HepG2 (cell line): ENCODE measurements at regions not wholly inside any gene's neighbourhood (a gene's known extent, or its start where the extent isn't known, plus 50 kb on each side); places are given as distances from the start of the nearest gene placed in this dataset.

Source experiments
- ARID2 ChIP-seq: sonication (generic); formaldehyde crosslinking; IDR thresholded peaks from 2 replicates; pipeline ENCODE4 v1.8.1; 2022; ENCODE audit warnings: mild to moderate bottlenecking, missing genetic modification reagents, borderline replicate concordance
- ATF7 ChIP-seq, 2 experiments: fragments of 450-650 bp in 1 of 2; sonication (generic) in 1 of 2; formaldehyde crosslinking in 1 of 2; IDR thresholded peaks; 2 replicates each; pipeline versions ENCODE4 v1.4.0 to v1.6.1; 2016 to 2020; ENCODE audit warnings: antibody characterized with exemption in 1 of 2, mild to moderate bottlenecking in 1 of 2, missing genetic modification reagents in 1 of 2
- CENPBD1 ChIP-seq: sonication (generic); formaldehyde crosslinking; IDR thresholded peaks from 2 replicates; pipeline ENCODE4 v1.8.0; 2022; ENCODE audit warnings: missing genetic modification reagents, low read depth, mild to moderate bottlenecking, borderline replicate concordance
- DDIT3 ChIP-seq: sonication (generic); formaldehyde crosslinking; IDR thresholded peaks from 2 replicates; pipeline ENCODE4 v1.4.0; 2020; ENCODE audit warnings: mild to moderate bottlenecking, missing genetic modification reagents
- DMTF1 ChIP-seq: sonication (generic); formaldehyde crosslinking; IDR thresholded peaks from 2 replicates; pipeline ENCODE4 v1.4.0; 2020; ENCODE audit warnings: mild to moderate bottlenecking, missing genetic modification reagents
- DRAP1 ChIP-seq: IDR thresholded peaks from 2 replicates; pipeline ENCODE4 v1.6.1; 2016; ENCODE audit warnings: missing genetic modification reagents, missing compliant biosample characterization
- ETS1 ChIP-seq: sonication (generic); formaldehyde crosslinking; IDR thresholded peaks from 2 replicates; pipeline ENCODE4 v1.4.0; 2020; ENCODE audit warnings: missing genetic modification reagents
- IKZF4 ChIP-seq: sonication (generic); formaldehyde crosslinking; IDR thresholded peaks from 2 replicates; pipeline ENCODE4 v1.5.1; 2020; ENCODE audit warnings: borderline replicate concordance, mild to moderate bottlenecking, low read depth, missing genetic modification reagents; ENCODE audit errors: not compliant biosample characterization
- KAT7 ChIP-seq: IDR thresholded peaks from 2 replicates; pipeline ENCODE4 v1.6.1; 2018; ENCODE audit warnings: borderline replicate concordance, missing compliant biosample characterization
- RBM22 ChIP-seq: fragments of 200-400 bp; formaldehyde crosslinking; optimal IDR thresholded peaks from 2 replicates; pipeline ENCODE3; 2017; ENCODE audit warnings: mild to moderate bottlenecking, low read length, moderate library complexity
- RNF2 ChIP-seq: fragments of 450-650 bp; conservative IDR thresholded peaks from 2 replicates; pipeline ENCODE4 v1.6.1; 2016; ENCODE audit warnings: low read depth
- RXRB ChIP-seq: IDR thresholded peaks from 2 replicates; pipeline ENCODE4 v1.6.1; 2016; ENCODE audit warnings: borderline replicate concordance, missing genetic modification reagents, missing compliant biosample characterization
- SETDB1 ChIP-seq: sonication (generic); formaldehyde crosslinking; IDR thresholded peaks from 2 replicates; pipeline ENCODE4 v1.5.1; 2020; ENCODE audit warnings: missing genetic modification reagents, mild to moderate bottlenecking, borderline replicate concordance
- ZBTB3 ChIP-seq: sonication (generic); formaldehyde crosslinking; IDR thresholded peaks from 2 replicates; pipeline ENCODE4 v1.4.0; 2020; ENCODE audit warnings: low read depth, mild to moderate bottlenecking, moderate library complexity, missing genetic modification reagents, borderline replicate concordance
- ZNF235 ChIP-seq: sonication (generic); formaldehyde crosslinking; IDR thresholded peaks from 2 replicates; pipeline ENCODE4 v1.8.1; 2023; ENCODE audit warnings: mild to moderate bottlenecking, missing genetic modification reagents, borderline replicate concordance
- ZNF256 ChIP-seq: sonication (generic); formaldehyde crosslinking; conservative IDR thresholded peaks from 2 replicates; pipeline ENCODE4 v1.4.0; 2020; ENCODE audit warnings: missing genetic modification reagents
- ZNF576 ChIP-seq: sonication (generic); formaldehyde crosslinking; IDR thresholded peaks from 2 replicates; pipeline ENCODE4 v1.4.0; 2020; ENCODE audit warnings: mild to moderate bottlenecking, missing genetic modification reagents
- ZNF577 ChIP-seq: sonication (generic); formaldehyde crosslinking; IDR thresholded peaks from 2 replicates; pipeline ENCODE4 v1.4.0; 2020; ENCODE audit warnings: mild to moderate bottlenecking, low read depth, missing genetic modification reagents, borderline replicate concordance

GRCh38 chr2:8125741-8126711 is 555.8 kb upstream of the ID2 start (continued):
- TF ChIP-seq ATF7 (IDR thresholded peaks at IDR 0.05) = peak; percentile 78
- peak; percentile 91 for TF ChIP-seq ATF7 (CRISPR knock-in tag; IDR thresholded peaks at IDR 0.05)
- peak; percentile 86; the same call in 1 of the 2 replicates for TF ChIP-seq KAT7 (CRISPR knock-in tag)
- TF ChIP-seq IKZF4 (CRISPR knock-in tag) = no peak
- TF ChIP-seq CENPBD1 (CRISPR knock-in tag) = no peak
- TF ChIP-seq ZNF256 (CRISPR knock-in tag) = peak; percentile 70; the same call in 1 of the 2 replicates
- TF ChIP-seq ARID2 (CRISPR knock-in tag) = no peak
- TF ChIP-seq DDIT3 (CRISPR knock-in tag) = peak; percentile 90; the same call in 1 of the 2 replicates
- peak; percentile 29; the same call in 1 of the 2 replicates for TF ChIP-seq RNF2
- no peak; the same call in none of the 2 replicates for TF ChIP-seq ETS1 (CRISPR knock-in tag)
- 0 out of 2 replicates have a peak, but pooled peaks have one; percentile 41 for TF ChIP-seq ZNF235 (CRISPR knock-in tag)
- TF ChIP-seq RBM22 = no peak
- TF ChIP-seq RXRB (CRISPR knock-in tag) = peak; percentile 99
- TF ChIP-seq DRAP1 (CRISPR knock-in tag) = peak; percentile 73
- TF ChIP-seq SETDB1 = no peak
- no peak for TF ChIP-seq ZNF577 (CRISPR knock-in tag)
- no peak for TF ChIP-seq DMTF1
- no peak for TF ChIP-seq ZNF576
- TF ChIP-seq ZBTB3 (CRISPR knock-in tag) = peak; percentile 62; the same call in 1 of the 2 replicates
